ENCODE measurements at regions not wholly inside any gene's neighbourhood (a gene's known extent, or its start where the extent isn't known, plus 50 kb on each side); places are given as distances from the start of the nearest gene placed in this dataset.

- H3K4me1 Mint-ChIP-seq (ENCODE audit: unreplicated experiment) = peaks cover 16% of the 10 kb centered on the region
- no peaks in the 10 kb centered on the region for H3K9me3 Mint-ChIP-seq
- H3K27ac Mint-ChIP-seq = no peak overlapping the region
- no peak overlapping the region for H3K4me3 Mint-ChIP-seq
- DNase-seq (ENCODE audit: extremely low spot score, unreplicated experiment) = peak; percentile 44
- peaks cover 2% of the 10 kb centered on the region for H3K36me3 Mint-ChIP-seq
- TF ChIP-seq CTCF (conservative IDR thresholded peaks at IDR 0.05) = no peak
- peaks cover 29% of the 10 kb centered on the region for H3K27me3 Mint-ChIP-seq
These were observed 124.2 kb upstream of the B3GAT1 start for GRCh38 chr11:134536219-134536618.

DNA sequence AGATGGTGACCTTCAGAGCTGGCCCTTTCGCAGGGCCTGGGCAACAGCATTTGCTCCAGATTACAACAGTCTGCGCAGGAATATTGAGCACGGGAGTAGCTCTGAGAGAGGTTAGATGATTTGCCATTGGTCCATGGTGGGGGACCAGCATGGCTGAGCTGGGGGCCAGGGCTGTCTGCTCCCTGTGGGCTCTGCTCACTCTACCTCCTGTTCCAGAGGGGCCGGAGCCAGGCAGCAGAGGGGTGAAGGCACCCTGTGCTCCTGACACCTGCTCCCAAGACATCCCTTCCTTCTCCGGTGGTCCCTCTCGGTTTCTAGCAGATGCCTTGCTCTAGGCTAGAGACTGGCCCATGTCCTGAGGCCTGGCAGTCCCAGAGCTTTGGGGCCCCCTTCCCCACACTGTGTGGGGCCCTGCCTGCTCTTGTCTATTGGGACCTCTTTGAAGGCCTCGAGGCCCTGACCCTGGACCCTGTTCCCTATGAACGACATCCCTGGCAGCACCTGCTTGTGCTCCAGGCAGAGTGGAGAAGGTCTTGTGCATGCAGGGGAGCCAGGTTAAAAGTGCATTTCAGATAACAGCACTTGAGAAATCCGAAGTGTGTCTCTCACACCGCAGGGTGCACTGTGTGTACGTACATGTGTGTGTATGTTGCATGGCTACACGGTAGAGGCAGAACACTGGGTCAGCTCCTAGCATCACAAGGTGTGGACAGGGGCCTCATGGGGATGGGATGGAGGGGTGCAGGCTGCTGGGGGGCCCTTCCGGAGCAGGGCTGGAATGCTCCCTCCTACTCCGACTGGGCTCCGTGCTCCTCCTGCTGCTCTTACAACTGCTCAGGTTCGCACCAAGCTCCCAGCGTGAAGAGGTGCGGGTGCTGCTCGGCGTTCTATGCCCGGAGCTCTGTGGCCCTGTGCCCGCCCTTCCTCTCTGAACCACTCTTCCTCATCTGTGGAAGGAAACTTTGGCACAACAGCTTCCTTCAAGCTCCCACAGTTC, 123.3 kb upstream of the B3GAT1 start:
- TF ChIP-seq CTCF (conservative IDR thresholded peaks at IDR 0.05) = no peak
- H3K27ac Mint-ChIP-seq = no peak overlapping the region
- DNase-seq (ENCODE audit: extremely low spot score, unreplicated experiment) = peak; percentile 52

GRCh38 chr11:134533511-134533910, 121.5 kb upstream of the B3GAT1 start:
- Mint-ChIP-seq H3K4me1 (ENCODE audit: unreplicated experiment) (peaks cover 6% of the 10 kb centered on the region), H3K36me3 (no peaks in the 10 kb centered on the region), H3K27ac (no peak overlapping the region), H3K4me3 (no peak overlapping the region), H3K9me3 (no peaks in the 10 kb centered on the region), H3K27me3 (peaks cover 23% of the 10 kb centered on the region)
- TF ChIP-seq CTCF (conservative IDR thresholded peaks at IDR 0.05) = no peak
- DNase-seq (ENCODE audit: extremely low spot score, unreplicated experiment) = no peak

More for the DNA sequence above, 123.3 kb upstream of the B3GAT1 start:
- Mint-ChIP-seq H3K9me3 (no peaks in the 10 kb centered on the region), H3K36me3 (no peaks in the 10 kb centered on the region), H3K4me3 (no peak overlapping the region), H3K27me3 (peaks cover 30% of the 10 kb centered on the region), H3K4me1 (ENCODE audit: unreplicated experiment) (peaks cover 14% of the 10 kb centered on the region)

DNA sequence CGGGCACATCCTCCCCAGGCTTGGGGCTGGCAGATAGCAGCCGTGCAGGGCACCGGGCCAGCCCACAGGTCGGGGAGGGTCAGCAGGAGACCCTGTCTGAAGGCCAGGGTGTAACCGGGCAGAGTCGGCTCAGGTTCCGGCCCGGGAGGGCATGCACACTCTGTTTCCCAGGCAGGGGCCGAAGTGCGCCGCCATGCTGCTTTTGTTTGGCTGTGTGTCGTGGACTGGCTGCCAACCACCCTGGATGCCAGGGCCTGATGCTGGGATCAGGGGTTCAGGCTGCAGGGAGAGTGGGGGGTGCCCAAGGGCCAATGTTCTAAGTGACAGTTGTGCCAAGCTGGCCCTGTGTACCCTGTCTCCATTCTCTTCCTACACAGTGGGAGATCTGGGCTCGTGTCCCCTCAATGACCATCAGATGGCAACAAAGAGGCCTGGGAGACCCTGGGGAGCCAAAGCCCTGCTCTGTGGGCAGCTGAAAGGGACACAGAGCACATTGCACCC, 120.9 kb upstream of the B3GAT1 start:
- DNase-seq (ENCODE audit: extremely low spot score, unreplicated experiment) = peak; percentile 53
- Mint-ChIP-seq H3K4me1 (ENCODE audit: unreplicated experiment) (peaks cover under 1% of the 10 kb centered on the region), H3K4me3 (no peak overlapping the region), H3K27me3 (peaks cover 19% of the 10 kb centered on the region), H3K27ac (no peak overlapping the region), H3K36me3 (no peaks in the 10 kb centered on the region), H3K9me3 (no peaks in the 10 kb centered on the region)
- TF ChIP-seq CTCF (conservative IDR thresholded peaks at IDR 0.05) = no peak

DNA sequence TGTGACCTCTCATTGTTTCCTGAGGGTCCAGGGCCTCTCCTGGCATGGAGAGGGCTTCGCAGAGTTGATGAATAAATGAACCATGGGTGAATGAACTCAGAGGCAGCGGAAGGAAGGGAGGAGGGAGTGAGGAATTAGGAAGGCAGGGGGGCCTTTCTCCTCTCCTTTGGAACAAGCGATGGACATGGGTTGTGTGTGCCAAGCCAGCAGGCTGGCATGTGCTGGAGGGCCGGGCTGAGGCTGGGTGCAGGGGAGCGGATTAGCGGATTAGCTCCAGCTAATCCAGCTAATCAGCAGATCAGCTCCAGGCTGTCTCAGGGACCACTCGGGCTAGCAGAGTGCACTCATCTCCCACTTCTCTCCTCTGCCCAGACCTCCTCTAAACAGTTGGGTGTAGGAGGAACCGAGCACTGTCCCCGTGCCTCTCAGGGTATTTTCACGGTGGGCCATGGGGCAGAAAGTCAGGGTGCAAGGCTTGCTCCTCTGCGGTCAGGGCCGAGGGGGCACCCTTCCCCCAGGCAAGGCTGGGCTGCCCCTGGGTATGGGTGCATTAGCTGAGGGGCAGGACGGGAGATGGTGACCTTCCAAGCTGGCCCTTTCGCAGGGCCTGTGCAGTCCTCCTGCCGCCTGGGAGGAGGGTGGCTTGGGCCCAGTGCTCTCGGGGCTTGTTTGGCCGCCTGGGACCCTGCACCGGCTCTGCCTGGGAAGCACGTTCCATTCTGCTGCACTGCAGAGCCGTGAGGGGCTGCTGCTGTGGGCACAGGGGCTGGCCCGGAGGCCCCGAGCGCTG, 120.3 kb upstream of the B3GAT1 start:
- Mint-ChIP-seq H3K36me3 (no peaks in the 10 kb centered on the region), H3K27ac (no peak overlapping the region), H3K4me1 (ENCODE audit: unreplicated experiment) (no peaks in the 10 kb centered on the region), H3K4me3 (no peak overlapping the region), H3K27me3 (peaks cover 17% of the 10 kb centered on the region), H3K9me3 (no peaks in the 10 kb centered on the region)
- no peak for DNase-seq (ENCODE audit: extremely low spot score, unreplicated experiment)
- no peak for TF ChIP-seq CTCF (conservative IDR thresholded peaks at IDR 0.05)

All from type B pancreatic cell (in vitro differentiated cells).